ENCODE measurements at regions not wholly inside any gene's neighbourhood (a gene's known extent, or its start where the extent isn't known, plus 50 kb on each side); places are given as distances from the start of the nearest gene placed in this dataset.
A peak's percentile ranks its signal among the peaks of the same experiment; 100 is the strongest.

GRCh38 chr15:39429898-39430357, 151.0 kb upstream of the THBS1 start:
- CTCF ChIA-PET (ENCODE audit: low intra/inter-chr PET ratio, low total read pairs), result no interaction called here
- Histone ChIP-seq H2AFZ (ENCODE audit: low read length) (peak overlapping the region; percentile 47), H3K4me3 (replicated peaks in 1 of 3; ENCODE audit: insufficient read depth in 1 of 3, low read depth in 2 of 3, low read length in 3 of 3) (no peak overlapping the region), H3K36me3 (replicated peaks in 1 of 2; ENCODE audit: control insufficient read depth in 1 of 2, insufficient read depth in 2 of 2, low read length in 2 of 2) (no peaks in the 10 kb centered on the region), H3K9me3 (ENCODE audit: low read length) (no peaks in the 10 kb centered on the region), H3K4me1 (ENCODE audit: insufficient read depth, low read length) (peaks cover 65% of the 10 kb centered on the region), H3K4me2 (ENCODE audit: low read depth, low read length) (no peak overlapping the region), H3K27me3 (ENCODE audit: control insufficient read depth in 1 of 2, insufficient read depth in 2 of 2, low read length in 2 of 2) (no peaks in the 10 kb centered on the region), H3K79me2 (ENCODE audit: insufficient read depth, low read length) (no peaks in the 10 kb centered on the region), H3K9ac (ENCODE audit: insufficient read depth, low read depth, low read length) (no peak overlapping the region), H4K20me1 (ENCODE audit: insufficient read depth, low read length) (no peaks in the 10 kb centered on the region), H3K27ac (ENCODE audit: extremely low read length, insufficient read depth, low read length) (no peak overlapping the region)
- peak; percentile 20 for DNase-seq (ENCODE audit: low spot score)
- intact Hi-C loops (cut with micrococcal nuclease; ENCODE audit: unreplicated experiment) (loop anchor here (5.0 to 10.0 kb wide), 2 partner anchors 155 to 258 kb away; no protein-coding TSS in a partner anchor), in situ Hi-C loops (cut with HindIII; ENCODE audit: extremely low pct_ligation_motif_present, low pct_unique_long_range_greater_than_20kb) (loop anchor here (10.0 kb wide), 2 partner anchors 155 to 255 kb away; partner anchors contain the start of gene THBS1)
- POLR2A ChIA-PET, result no interaction called here
- no TSS peak for BruUV-seq (replicated peaks)
- no peak for TF ChIP-seq HNRNPL (IDR thresholded peaks at IDR 0.05; ENCODE audit: low read depth, low read length)
- TF ChIP-seq ZSCAN12 (CRISPR knock-in tag; IDR thresholded peaks at IDR 0.05), result no peak
- TF ChIP-seq, protein P1, sequence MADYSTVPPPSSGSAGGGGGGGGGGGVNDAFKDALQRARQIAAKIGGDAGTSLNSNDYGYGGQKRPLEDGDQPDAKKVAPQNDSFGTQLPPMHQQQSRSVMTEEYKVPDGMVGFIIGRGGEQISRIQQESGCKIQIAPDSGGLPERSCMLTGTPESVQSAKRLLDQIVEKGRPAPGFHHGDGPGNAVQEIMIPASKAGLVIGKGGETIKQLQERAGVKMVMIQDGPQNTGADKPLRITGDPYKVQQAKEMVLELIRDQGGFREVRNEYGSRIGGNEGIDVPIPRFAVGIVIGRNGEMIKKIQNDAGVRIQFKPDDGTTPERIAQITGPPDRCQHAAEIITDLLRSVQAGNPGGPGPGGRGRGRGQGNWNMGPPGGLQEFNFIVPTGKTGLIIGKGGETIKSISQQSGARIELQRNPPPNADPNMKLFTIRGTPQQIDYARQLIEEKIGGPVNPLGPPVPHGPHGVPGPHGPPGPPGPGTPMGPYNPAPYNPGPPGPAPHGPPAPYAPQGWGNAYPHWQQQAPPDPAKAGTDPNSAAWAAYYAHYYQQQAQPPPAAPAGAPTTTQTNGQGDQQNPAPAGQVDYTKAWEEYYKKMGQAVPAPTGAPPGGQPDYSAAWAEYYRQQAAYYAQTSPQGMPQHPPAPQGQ (CRISPR knock-in tag; IDR thresholded peaks at IDR 0.05; ENCODE audit: borderline replicate concordance), result no peak
- TF ChIP-seq, protein P2, sequence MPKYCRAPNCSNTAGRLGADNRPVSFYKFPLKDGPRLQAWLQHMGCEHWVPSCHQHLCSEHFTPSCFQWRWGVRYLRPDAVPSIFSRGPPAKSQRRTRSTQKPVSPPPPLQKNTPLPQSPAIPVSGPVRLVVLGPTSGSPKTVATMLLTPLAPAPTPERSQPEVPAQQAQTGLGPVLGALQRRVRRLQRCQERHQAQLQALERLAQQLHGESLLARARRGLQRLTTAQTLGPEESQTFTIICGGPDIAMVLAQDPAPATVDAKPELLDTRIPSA (CRISPR knock-in tag; IDR thresholded peaks at IDR 0.05; ENCODE audit: borderline replicate concordance), result no peak
- no peak for TF ChIP-seq ZSCAN22 (CRISPR knock-in tag; IDR thresholded peaks at IDR 0.05)
- TF ChIP-seq IRX3 (CRISPR knock-in tag; IDR thresholded peaks at IDR 0.05; ENCODE audit: borderline replicate concordance, low read depth), result no peak
- no peak for TF ChIP-seq ZNF20 (CRISPR knock-in tag; IDR thresholded peaks at IDR 0.05)
- TF ChIP-seq ZNF512B (CRISPR knock-in tag; IDR thresholded peaks at IDR 0.05; ENCODE audit: borderline replicate concordance), result no peak
- no peak for FAIRE-seq
- no peak for ATAC-seq
- 53% methylated on average over 3 of the region's 3 CpGs for WGBS (ENCODE audit: low lambda C conversion rate)
